GM21737 (cell line): ENCODE measurements at regions not wholly inside any gene's neighbourhood (a gene's known extent, or its start where the extent isn't known, plus 50 kb on each side); places are given as distances from the start of the nearest gene placed in this dataset.
"Not testable (repeated sequence)": the region's sequence is repeated elsewhere in the genome, so short reads cannot be mapped to it uniquely, and the experiment has no call there.

Experiments
- ATAC-seq: cut with Tn5 transposase; IDR thresholded peaks from one replicate; pipeline ENCODE4 v1.9.1; 2021; ENCODE audit warnings: mild to moderate bottlenecking, moderate library complexity; ENCODE audit not compliant: unreplicated experiment

- ATAC-seq = no peak
Measured at GRCh38 chr4:84145176-84145575, 353.9 kb downstream of the NKX6-1 start.

- ATAC-seq = not testable (repeated sequence)
Measured at GRCh38 chr4:84126911-84127310, 372.2 kb downstream of the NKX6-1 start.

- ATAC-seq = no peak
Measured at GRCh38 chr4:84126061-84126787, 372.9 kb downstream of the NKX6-1 start.

GRCh38 chr4:84110040-84110439 is 389.1 kb downstream of the NKX6-1 start:
- ATAC-seq = no peak

GRCh38 chr4:84101653-84102625 is 397.2 kb downstream of the NKX6-1 start:
- ATAC-seq = not testable (repeated sequence)

GRCh38 chr4:84100071-84100470 is 399.0 kb downstream of the NKX6-1 start:
- no peak for ATAC-seq

- ATAC-seq = no peak
Measured at GRCh38 chr4:84099599-84099998, 399.5 kb downstream of the NKX6-1 start.

GRCh38 chr4:84091266-84091665 is 407.8 kb downstream of the NKX6-1 start:
- no peak for ATAC-seq

GRCh38 chr4:84089652-84090437 is 409.2 kb downstream of the NKX6-1 start:
- no peak for ATAC-seq

GRCh38 chr4:84085986-84086385 is 413.1 kb downstream of the NKX6-1 start:
- ATAC-seq = no peak

- ATAC-seq = no peak
Measured at GRCh38 chr4:84070289-84070688, 428.8 kb downstream of the NKX6-1 start.

- ATAC-seq = no peak
Measured at GRCh38 chr4:84063619-84064018, 435.5 kb downstream of the NKX6-1 start.

GRCh38 chr4:84058201-84058600 is 440.9 kb downstream of the NKX6-1 start:
- no peak for ATAC-seq

- no peak for ATAC-seq
Measured at GRCh38 chr4:84051639-84052038, 447.5 kb downstream of the NKX6-1 start.

GRCh38 chr4:84051089-84051488 is 448.0 kb downstream of the NKX6-1 start:
- ATAC-seq = no peak

GRCh38 chr4:84050015-84050414 is 449.1 kb downstream of the NKX6-1 start:
- no peak for ATAC-seq

GRCh38 chr4:84046551-84046950 is 452.5 kb downstream of the NKX6-1 start:
- ATAC-seq = no peak

- ATAC-seq = no peak
Measured at GRCh38 chr4:84041426-84041825, 457.7 kb downstream of the NKX6-1 start.

GRCh38 chr4:84035568-84035967 is 463.5 kb downstream of the NKX6-1 start:
- no peak for ATAC-seq

- peak; percentile 69 for ATAC-seq
Measured at GRCh38 chr4:84032372-84032771, 466.7 kb downstream of the NKX6-1 start.

- ATAC-seq = no peak
Measured at GRCh38 chr4:84031401-84031800, 467.7 kb downstream of the NKX6-1 start.
